GM10266 (cell line): ENCODE measurements at regions not wholly inside any gene's neighbourhood (a gene's known extent, or its start where the extent isn't known, plus 50 kb on each side); places are given as distances from the start of the nearest gene placed in this dataset.

Experiments used
- DNase-seq: peaks from one replicate; pipeline ENCODE4 v3.0.0; 2012; ENCODE audit errors: extremely low spot score
- CTCF ChIP-seq: IDR thresholded peaks from 2 replicates; pipeline ENCODE4 v1.5.1; 2012; ENCODE audit warnings: mild to moderate bottlenecking, low read depth; ENCODE audit not compliant: control insufficient read depth, insufficient read depth; ENCODE audit errors: missing control alignments

GRCh38 chr4:38202242-38202641 lies 242.0 kb downstream of the PTTG2 start:
- TF ChIP-seq CTCF, result no peak
- DNase-seq, result no peak

GRCh38 chr4:38203609-38204008 lies 243.4 kb downstream of the PTTG2 start:
- TF ChIP-seq CTCF, result no peak
- DNase-seq, result no peak

- no peak for TF ChIP-seq CTCF
- no peak for DNase-seq
These were observed 244.3 kb downstream of the PTTG2 start for GRCh38 chr4:38204339-38205035.

GRCh38 chr4:38205261-38205660 lies 245.1 kb downstream of the PTTG2 start:
- DNase-seq, result no peak
- TF ChIP-seq CTCF, result no peak

- no peak for TF ChIP-seq CTCF
- no peak for DNase-seq
These were observed 246.9 kb downstream of the PTTG2 start for GRCh38 chr4:38207110-38207457.

GRCh38 chr4:38209654-38210053 lies 249.5 kb downstream of the PTTG2 start:
- no peak for DNase-seq
- no peak for TF ChIP-seq CTCF

GRCh38 chr4:38210396-38211114 lies 250.4 kb downstream of the PTTG2 start:
- TF ChIP-seq CTCF, result no peak
- DNase-seq, result no peak
